ENCODE measurements at regions not wholly inside any gene's neighbourhood (a gene's known extent, or its start where the extent isn't known, plus 50 kb on each side); places are given as distances from the start of the nearest gene placed in this dataset.

DNA sequence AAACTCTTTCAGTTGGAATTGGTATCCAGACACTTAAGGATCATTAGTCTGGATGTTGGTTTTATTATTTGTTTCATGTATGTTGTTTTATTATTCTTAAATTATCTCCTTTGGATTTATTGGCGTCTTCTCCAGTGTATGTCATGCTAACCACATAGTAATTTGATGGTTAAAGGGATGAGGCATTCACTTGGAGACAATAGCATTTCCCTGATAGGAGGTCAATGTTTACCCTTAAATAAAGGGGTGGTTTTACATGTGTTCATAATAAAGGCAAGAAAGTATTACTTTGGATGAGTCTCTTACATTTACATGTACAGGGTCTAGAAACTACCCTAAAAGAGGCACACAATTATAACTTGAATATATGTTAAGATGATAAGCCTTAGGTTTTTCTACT lies 51.2 kb upstream of the RNF144B start:
- DNase-seq, result no peak

DNA sequence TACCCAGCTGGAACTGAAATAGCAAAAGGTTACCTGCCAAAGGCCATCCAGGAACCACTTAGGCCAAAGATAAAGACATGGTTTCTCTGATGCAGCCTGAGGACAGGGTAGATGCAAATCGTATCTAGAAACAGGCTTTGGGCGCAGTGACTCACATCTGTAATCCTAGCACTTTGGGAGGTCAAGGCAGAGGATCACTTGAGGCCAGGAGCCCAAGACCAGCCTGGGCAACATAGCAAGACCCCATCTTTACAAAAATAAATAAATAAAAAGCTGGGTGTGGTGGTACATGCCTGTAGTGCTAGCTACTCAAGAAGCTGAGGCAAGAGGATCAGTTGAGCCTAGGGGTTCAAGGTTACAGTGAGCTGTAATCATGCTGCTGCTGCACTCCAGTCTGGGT lies 52.9 kb upstream of the RNF144B start:
- DNase-seq, result no peak

GRCh38 chr6:18330548-18331081 lies 56.5 kb upstream of the RNF144B start:
- DNase-seq, result peak in 1 of 56 donors; percentile 4

DNA sequence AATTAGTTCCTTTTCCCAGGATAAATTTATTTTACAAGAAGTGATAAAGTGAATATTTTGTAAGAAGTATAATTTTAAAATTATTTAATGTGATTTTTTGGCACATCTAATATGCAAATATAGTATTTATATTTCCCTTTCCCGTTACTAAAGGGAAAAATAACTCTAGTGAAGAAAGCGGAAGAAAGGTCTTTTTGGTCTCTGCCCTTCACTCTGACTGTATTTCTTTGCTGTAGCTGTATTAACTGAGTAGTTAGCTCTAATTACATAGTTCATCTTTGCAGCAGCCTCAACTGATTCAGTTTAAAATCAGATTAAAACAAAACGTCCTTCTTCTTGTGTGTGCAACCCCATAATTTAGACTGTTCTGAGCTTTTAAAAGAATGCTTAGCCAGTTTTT lies 57.4 kb upstream of the RNF144B start:
- DNase-seq, result no peak

DNA sequence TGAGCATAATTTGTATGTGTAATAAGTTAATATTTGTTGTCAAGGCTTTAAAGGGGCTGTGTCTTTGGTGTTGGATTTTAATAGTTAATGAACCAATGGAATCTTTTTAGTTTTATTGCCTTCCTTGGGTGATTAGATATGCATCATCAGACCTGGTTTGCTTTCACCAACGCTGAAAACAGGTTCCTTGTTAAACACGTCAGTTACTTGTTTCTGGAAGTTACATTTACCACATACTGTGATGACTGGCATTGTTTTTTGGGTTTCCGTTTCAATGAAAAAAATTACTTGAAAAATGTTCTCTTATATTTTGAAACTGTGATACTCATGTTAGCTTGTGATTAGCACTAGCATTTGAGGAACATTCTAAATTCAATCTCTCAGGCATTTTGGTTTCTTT lies 58.6 kb upstream of the RNF144B start:
- no peak for DNase-seq

GRCh38 chr6:18328070-18328469 lies 59.1 kb upstream of the RNF144B start:
- no peak for DNase-seq

- peak in 4 of 56 donors; percentile 4 to 12 (median 9) for DNase-seq
Observed at GRCh38 chr6:18327626-18328025, 59.5 kb upstream of the RNF144B start.

DNA sequence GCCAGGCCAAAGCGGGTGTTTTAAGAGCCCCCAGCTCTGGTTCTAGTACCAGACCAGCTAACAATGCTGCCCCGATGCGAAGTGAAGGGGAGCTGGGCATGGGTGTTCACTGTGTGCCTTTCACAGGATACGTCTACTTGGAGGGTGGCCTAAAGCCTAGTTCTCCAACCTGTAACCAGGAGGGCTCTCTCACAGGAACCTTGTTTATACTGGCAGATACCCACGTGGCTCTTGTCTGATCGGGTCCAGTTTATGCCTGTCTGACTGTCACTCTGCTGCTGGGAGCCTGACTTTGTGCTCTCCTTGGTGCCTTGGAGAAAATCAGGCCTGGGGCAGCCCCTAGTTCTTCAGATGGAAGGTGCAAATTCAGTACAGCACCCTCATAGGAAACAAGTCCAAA lies 60.2 kb upstream of the RNF144B start:
- no peak for DNase-seq

GRCh38 chr6:18326001-18326400 lies 61.1 kb upstream of the RNF144B start:
- DNase-seq, result no peak

GRCh38 chr6:18324706-18325042 lies 60.3 kb upstream of the DEK start:
- DNase-seq, result no peak

DNA sequence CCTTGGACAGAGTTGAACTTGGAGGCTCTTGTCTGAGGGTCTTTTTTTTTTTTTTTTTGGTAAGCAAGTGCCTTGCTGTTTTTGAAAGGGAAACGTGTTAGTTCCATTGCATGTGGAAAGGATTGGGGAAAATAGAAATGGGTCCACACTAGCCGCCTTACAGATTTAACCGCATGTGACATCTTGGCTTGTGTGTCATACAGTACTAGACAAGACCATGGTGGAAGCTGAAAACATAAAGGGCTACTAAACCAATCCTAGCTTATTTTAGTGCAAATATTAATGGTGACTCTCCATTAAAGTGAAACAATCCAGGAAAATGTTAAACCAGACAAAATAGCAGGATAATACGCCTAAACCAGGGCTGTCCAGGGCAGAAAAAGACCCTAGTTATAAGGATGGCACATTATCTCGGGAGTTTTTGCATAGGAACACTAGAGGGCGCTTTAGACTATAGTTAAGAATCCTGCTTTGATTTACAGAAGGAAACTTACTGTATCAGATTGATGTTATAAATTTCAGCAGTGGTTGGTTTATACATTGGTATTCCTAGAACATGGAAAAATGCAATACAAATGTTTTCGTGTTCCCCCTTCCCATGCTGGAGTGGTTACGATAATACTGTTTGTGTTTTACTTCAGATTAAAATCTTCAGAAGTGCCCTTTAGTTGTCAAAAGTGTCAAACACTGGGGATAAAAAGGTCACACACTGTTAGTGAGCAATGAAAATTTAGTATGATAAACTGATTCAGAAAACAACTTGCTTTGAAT lies 59.8 kb upstream of the DEK start:
- peak in 2 of 56 donors; percentile 1 to 8 for DNase-seq

DNA sequence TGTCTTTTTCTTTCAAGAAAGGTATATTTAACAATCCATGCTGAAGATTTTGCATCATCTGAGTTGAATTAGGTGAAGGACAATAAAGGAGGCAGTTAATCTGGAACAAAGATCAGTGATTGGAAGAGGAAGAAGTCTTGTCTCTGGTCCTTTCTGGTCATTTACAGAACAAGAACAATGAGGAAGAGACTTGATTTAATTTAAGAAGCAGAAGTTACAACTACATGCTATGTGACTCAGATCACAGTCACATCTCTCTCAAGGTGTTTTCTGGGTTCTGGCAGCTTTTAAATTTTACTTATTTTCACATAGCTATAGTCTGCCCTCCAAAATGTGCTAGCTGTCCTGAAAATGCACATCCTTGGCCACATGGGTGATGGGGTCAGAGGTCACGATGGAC lies 53.5 kb upstream of the DEK start:
- no peak for DNase-seq

- no peak for DNase-seq
Observed at GRCh38 chr6:18314317-18314997, 50.1 kb upstream of the DEK start.

Measured in nucleus accumbens (tissue), 56 donors.